Stimulated activated CD4-positive, alpha-beta T cell treated with anti-CD3 and anti-CD28 coated beads, TNF-alpha, amount 100 ng/mL, for 1 hour (primary cell): ENCODE measurements at regions not wholly inside any gene's neighbourhood (a gene's known extent, or its start where the extent isn't known, plus 50 kb on each side); places are given as distances from the start of the nearest gene placed in this dataset.
A peak's percentile ranks its signal among the peaks of the same experiment; 100 is the strongest.
"Not testable (repeated sequence)": the region's sequence is repeated elsewhere in the genome, so short reads cannot be mapped to it uniquely, and the experiment has no call there.

ENCODE experiments used
- DNase-seq, 3 donors: peaks; one replicate each; pipeline ENCODE4 v3.0.0-alpha.2; 2020; ENCODE audit warnings: low read depth in 3 of 3, low spot score in 1 of 3

DNA sequence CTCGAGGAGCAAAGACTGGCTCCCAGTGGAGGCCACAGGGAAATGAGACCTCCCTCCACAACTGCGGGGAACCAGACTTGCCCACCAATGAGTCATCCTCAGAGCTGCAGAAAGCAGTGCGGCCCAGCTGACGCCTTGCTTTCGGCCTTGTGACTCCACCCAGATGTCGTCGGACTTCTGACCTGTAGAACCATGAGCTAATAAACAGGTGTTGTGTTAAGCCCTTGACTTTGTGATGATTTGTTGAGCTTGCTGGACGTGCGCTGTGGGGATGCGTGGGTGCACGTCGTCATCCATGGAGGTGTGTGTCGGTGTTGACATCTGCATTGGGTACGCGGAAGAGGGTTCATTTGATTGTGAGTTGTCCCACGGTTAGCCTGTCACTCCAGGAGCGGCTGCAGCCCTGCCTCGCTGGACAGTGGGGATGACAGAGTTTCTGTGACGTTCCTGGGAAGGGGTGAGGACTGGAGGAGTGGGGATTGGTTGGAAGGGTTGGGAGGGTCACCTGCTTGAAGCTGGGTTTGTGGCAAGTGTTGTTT lies 154.1 kb downstream of the SH3BP4 start:
- DNase-seq: no peak

GRCh38 chr2:235106874-235107639 lies 155.2 kb downstream of the SH3BP4 start:
- DNase-seq: no peak

DNA sequence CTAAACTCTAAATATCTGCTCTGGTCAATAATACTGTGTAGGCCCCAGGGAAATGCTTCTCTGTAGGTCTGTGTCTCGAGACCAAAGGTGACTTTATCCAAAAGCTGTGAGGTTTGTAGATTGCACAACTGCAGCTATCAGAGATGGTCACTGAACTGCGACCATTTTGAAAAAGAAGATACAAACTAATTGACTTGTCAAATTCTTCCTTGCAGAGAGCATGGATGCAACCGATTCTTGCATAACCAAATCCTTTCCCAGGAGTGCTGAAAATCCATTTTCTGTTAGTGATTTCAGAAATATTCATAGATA lies 155.8 kb downstream of the SH3BP4 start:
- DNase-seq: no peak

DNA sequence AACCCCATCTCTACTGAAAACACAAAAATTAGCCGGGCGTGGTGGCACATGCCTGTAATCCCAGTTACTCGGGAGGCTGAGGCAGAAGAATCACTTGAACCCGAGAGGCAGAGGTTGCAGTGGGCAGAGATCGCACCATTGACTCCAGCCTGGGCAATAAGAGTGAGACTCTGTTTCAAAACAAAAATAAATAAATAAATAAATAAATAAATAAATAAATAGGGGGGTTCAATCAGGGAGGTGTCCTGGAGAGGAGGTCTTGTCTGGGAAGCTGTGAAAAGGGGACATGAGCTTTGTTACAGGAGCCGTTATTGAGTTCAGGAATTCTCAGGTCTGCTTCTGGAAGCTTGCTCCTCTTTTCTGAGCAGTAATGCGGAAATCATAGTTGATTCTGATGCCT lies 157.7 kb downstream of the SH3BP4 start:
- not testable (repeated sequence) for DNase-seq

GRCh38 chr2:235112365-235112764 lies 160.5 kb downstream of the SH3BP4 start:
- no peak for DNase-seq

GRCh38 chr2:235113854-235114253 lies 162.0 kb downstream of the SH3BP4 start:
- no peak for DNase-seq

DNA sequence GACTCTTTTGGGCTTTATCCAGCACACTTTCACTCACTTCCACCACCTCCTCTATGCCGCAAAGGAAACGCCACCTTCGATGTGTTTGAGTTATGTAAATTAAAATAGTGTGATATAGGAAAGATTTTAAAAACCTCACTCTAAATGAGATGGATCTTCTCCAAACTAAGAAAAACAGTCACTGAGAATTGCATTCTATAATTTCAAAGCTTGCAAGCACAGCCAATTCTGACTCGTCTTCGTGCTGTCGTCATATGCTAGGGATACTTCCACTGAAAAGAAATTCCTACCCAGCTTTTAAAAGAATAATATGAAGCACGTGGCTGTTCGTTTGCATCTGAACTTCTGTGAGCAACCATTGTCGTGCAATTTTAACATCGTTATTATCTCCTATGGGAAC lies 162.5 kb downstream of the SH3BP4 start:
- DNase-seq: no peak

DNA sequence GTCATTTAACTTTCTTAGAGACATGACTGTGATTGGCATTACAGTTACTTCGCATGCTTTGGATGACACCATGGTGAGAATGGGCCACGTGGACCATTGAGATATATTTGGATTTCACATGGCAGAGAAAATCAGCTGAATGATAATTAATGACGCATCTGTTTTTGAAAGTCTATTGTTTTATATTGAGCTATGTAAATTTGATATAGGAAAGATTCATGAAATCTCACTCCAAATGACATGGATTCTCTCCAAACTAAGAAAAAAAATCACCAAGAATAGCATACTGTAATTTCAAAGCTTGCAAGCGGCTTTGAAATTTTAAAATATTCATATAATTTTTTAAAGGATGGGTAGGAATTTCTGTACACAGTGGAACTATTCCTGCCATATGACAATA lies 163.7 kb downstream of the SH3BP4 start:
- DNase-seq: no peak

GRCh38 chr2:235116885-235117492 lies 165.2 kb downstream of the SH3BP4 start:
- no peak for DNase-seq

DNA sequence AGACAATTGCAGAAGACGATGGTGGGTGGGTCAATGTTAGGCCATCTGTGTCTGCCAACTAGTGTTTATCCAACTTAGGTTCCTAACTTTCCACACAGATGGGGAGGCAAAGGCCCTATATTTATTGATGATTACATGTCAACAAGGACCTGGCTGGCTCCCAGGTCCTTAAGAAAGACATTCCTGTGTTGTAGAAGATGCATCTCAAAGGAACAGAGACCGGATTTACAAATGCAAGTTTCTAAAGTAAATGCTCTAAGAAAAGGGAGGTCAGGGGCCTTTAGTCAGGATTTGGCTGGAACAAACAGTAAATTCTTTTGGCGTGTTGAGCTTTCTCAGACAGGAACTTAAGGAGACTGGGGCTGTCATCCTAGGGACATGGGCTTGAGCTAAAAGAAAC lies 175.0 kb downstream of the SH3BP4 start:
- no peak for DNase-seq

GRCh38 chr2:235127931-235128330 lies 176.1 kb downstream of the SH3BP4 start:
- DNase-seq: no peak

GRCh38 chr2:235129850-235130249 lies 178.0 kb downstream of the SH3BP4 start:
- DNase-seq: no peak

DNA sequence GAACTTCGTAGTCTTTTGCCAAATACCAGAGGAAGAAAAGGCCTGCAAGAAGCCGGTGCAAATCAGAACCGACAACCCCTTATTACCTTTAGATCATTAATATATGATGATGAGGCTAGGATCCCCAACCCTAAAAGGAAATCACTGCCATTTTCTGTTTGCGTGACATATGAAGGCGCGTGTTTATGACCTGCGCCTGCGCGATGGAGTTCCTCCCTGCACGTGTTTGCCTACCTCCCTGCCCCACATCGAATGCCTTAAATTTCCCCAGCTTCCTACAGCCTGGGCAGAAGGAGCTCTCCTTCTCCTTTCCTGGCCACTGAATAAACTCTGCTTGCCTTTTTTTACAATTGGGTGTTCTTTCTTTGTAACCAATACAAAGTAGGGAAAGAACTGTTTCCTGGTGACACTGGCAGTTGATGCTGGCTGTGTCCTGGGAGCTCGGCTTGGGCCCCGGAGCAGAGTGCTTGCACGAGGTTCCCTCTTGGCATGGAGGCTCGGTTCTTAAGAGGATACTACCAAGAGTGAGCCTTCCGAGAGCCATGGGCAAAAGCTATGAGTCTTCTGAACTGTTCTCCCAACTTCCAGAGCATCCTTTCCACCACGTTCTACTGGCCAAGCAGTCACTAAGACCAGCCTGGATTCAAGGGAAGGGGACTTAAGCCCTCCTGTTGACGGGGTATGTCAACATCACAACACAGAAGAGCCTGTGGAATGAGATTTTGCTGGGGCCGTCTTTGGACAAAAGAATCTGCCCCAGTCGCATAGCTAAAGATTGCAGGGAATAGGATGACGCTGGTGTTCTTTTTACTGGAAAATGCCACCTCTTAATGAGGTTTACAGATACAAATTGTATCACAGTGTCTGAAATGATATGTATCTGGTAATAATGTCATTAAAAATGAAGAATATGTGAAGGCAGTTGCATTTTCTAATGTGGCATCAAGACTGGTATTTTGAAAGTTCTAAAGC lies 179.8 kb downstream of the SH3BP4 start:
- no peak for DNase-seq

DNA sequence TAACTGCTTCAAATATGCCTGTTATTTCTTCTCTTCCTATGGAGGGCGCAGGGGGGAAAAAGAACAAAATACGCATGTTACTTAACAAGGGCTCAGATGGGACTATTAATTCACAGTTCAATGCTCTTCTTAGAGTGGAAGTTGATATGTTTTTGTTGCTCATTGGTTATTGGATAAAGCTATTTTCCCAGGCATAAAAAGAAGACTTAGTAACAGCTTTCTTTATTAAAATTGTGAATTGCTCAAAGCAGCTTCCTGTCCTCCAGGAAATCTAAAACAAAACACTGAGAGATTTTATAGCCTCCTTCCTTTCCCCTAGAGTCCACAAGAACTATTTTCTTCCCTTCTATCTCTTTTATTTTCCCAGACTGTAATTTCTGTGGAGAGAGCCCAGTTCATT lies 180.8 kb downstream of the SH3BP4 start:
- DNase-seq: no peak

DNA sequence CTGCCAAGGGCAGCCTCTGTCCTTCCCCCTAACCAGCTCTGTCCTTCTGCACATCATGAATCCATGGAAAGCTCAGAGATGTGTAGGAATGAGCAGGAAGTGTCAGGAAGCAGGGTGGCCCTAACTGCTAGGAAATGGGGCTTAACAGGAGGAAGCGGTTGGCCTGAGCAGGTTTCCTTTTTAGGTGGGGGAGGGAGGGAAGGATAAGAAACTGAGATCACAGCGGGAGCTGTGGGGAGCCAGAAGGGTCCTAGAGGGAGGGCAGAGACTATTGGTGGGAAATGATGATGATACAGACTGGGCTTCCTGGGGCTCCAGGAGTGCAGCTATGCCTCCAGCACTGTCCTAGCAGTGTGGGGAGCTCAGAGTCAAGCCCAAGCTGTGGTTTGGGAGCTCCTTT lies 182.0 kb downstream of the SH3BP4 start:
- DNase-seq: no peak

- DNase-seq: no peak
Measured at GRCh38 chr2:235134420-235134819, 182.6 kb downstream of the SH3BP4 start.

DNA sequence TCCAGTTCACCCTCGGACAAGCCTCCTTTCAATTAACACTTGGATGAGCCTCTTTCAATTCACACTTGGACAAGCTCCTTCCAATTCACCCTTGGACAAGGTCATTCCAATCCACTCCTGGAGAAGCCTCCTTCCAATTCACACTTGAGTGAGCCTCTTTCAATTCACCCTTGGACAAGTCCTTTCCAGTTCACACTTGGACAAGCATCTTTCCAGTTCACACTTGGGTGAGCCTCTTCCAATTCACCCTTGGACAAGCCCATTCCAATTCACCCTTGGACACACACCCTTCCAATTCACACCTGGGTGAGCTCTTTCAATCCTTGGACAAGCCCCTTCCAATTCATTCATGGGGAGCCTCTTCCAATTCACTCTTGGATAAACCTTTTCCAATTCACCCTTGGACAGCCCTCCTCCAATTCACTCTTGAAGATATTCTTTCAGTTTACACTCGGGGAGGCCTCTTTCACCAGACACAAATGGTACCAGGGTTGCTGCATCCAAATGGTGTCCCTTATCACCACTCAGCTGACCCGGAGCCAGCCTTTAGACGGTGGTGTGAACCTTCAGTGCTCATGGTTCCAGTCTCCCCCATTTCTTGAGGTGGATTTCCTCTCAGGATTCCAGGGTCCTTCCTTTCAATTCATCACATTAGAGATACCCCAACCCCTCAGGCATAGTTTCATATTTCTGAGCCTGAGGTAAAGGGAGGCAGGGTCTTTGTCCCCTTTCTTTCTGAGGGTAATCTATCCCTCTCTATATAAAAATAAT lies 183.6 kb downstream of the SH3BP4 start:
- DNase-seq: no peak

GRCh38 chr2:235135990-235136561 lies 184.3 kb downstream of the SH3BP4 start:
- peak in 2 of 3 donors; percentile 1 to 22 for DNase-seq

DNA sequence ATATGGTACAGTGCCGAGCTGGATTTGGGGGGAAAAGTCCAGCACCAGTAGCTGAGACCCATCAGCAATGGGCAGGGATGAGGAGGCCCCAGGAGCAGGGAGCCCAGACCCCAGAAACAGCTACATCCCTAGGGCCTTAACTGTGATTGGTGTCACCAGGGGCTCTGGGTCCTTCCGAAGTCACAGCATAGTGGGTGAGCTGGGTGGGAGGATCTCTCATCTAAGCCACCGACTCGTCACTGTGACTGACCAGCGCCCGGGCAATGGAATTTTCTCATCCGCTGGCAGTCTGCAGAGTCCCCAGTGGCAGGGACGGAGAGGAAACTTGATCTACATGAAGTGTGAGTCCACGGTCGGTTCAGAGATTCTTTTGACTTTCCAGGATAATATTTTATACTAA lies 186.5 kb downstream of the SH3BP4 start:
- no peak for DNase-seq

DNA sequence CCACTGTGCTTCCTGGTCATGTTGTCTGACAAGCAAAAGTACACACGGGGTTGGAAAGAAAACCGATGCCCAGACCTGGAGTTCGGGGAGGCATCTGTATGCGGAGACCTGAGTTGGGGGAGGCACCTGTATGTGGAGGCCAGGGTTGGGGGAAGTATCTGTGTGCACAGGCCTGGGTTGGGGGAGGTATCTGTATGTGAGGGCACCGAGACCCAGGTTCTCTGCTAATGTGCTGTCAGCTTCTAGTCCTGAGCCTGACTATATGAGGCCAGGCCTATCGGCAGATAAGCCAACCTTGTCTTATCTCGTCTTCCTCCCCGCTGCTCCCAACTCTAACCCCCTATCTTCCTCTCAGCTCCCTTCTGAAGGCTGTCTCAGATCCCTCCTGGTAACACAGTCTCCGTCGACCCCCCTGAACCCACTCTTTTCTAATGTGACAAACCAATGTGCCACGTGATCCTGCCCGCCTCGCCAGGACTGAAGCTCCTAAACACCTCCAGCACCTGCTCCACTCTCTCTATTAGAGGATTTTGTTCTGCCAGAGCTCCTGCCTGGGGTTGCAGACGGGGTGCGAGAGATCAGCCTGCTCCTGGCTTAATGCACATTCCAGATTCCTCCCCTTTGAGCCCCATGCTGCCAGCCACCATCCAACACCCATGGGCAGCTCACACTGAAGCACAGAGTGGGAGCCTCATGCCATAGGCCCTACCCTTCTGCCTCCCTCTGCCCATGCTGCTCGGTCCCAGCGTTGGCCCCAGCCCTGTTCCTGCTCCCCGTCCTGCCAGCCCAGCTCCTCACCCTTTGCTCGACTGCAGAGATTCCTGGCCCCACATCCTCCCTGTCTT lies 188.4 kb downstream of the SH3BP4 start:
- DNase-seq: no peak
